ENCODE measurements at regions not wholly inside any gene's neighbourhood (a gene's known extent, or its start where the extent isn't known, plus 50 kb on each side); places are given as distances from the start of the nearest gene placed in this dataset.

DNA sequence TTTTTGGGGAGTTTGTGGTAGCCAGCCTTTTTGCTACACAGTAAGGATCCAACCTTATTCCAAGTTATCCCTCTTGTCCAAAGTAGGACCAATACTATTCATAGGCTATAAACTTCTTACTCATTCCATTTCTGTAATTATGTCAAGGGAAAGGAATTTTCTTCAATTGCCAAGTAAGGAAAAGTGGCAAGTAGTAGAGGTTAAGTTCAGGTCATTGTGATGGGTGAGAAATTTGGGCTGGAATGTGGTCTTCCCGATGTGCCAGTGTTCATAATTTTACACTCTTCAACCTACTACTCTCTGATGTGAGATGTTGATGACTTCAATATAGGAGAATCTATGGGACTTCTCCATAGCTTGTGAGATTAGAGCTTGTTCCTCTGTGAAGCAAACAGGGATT is 648.8 kb downstream of the METTL15 start:
- TF ChIP-seq, protein P1, sequence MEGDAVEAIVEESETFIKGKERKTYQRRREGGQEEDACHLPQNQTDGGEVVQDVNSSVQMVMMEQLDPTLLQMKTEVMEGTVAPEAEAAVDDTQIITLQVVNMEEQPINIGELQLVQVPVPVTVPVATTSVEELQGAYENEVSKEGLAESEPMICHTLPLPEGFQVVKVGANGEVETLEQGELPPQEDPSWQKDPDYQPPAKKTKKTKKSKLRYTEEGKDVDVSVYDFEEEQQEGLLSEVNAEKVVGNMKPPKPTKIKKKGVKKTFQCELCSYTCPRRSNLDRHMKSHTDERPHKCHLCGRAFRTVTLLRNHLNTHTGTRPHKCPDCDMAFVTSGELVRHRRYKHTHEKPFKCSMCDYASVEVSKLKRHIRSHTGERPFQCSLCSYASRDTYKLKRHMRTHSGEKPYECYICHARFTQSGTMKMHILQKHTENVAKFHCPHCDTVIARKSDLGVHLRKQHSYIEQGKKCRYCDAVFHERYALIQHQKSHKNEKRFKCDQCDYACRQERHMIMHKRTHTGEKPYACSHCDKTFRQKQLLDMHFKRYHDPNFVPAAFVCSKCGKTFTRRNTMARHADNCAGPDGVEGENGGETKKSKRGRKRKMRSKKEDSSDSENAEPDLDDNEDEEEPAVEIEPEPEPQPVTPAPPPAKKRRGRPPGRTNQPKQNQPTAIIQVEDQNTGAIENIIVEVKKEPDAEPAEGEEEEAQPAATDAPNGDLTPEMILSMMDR (IDR thresholded peaks at IDR 0.05; ENCODE audit: borderline replicate concordance, extremely low read depth, low read length, poor library complexity, severe bottlenecking): no peak
- TF ChIP-seq EZH2 (IDR thresholded peaks at IDR 0.05; ENCODE audit: borderline replicate concordance, low read depth, low read length, severe bottlenecking): no peak

All from DND-41 (cell line).